ENCODE measurements at regions not wholly inside any gene's neighbourhood (a gene's known extent, or its start where the extent isn't known, plus 50 kb on each side); places are given as distances from the start of the nearest gene placed in this dataset.

DNA sequence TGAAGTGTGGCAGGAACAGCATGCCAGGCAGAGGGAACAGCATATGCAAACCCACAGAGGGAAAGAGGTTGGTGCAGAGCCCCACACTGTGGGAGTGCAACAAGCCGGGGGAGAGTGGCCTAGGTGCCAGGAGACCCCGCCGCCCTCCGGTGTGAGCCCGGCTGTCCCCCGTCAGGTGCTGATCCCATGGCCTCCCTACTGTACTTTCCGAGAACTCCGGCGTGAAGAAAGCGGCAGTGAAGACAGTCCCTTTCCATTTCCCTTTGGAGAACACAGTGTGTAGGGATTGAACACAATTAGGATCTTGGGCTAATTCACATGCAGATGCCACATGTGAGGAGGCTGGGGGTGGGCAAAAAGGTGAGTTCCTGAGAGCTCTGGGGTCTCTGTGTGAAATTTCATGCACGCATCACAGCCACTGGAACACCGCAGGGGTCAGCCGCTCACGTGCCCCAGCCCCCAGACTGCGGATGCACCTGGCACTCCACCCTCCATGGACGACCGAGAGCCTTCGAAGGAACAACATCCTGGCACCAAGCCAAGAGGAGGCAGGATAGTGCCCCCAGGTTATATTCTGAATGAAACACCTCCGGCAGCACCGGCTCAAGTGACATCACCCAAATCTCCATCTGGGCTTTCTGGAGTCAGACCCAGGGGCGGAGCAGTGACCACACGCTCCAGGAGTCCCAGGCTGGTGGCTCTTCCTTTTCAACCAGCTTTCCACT, 82.1 kb upstream of the PPP2R2D start:
- Histone ChIP-seq H3K27me3 (no peaks in the 10 kb centered on the region), H3K36me3 (replicated peaks in 1 of 2; ENCODE audit: insufficient read depth in 1 of 2, low read depth in 2 of 2) (no peaks in the 10 kb centered on the region), H3K9me3 (no peaks in the 10 kb centered on the region), H3K4me1 (no peaks in the 10 kb centered on the region), H3K27ac (no peak overlapping the region), H3K4me3 (no peak overlapping the region)
- 81 to 88% methylated on average over 18 to 22 of the region's 22 CpGs for WGBS, 2 donors
- no peak for TF ChIP-seq CTCF (IDR thresholded peaks at IDR 0.05)
- TF ChIP-seq POLR2A (IDR thresholded peaks at IDR 0.05) = no peak
- DNase-seq (no peak), ATAC-seq (no peak)
- intact Hi-C loops (cut with DNase I) = no loop called here

DNA sequence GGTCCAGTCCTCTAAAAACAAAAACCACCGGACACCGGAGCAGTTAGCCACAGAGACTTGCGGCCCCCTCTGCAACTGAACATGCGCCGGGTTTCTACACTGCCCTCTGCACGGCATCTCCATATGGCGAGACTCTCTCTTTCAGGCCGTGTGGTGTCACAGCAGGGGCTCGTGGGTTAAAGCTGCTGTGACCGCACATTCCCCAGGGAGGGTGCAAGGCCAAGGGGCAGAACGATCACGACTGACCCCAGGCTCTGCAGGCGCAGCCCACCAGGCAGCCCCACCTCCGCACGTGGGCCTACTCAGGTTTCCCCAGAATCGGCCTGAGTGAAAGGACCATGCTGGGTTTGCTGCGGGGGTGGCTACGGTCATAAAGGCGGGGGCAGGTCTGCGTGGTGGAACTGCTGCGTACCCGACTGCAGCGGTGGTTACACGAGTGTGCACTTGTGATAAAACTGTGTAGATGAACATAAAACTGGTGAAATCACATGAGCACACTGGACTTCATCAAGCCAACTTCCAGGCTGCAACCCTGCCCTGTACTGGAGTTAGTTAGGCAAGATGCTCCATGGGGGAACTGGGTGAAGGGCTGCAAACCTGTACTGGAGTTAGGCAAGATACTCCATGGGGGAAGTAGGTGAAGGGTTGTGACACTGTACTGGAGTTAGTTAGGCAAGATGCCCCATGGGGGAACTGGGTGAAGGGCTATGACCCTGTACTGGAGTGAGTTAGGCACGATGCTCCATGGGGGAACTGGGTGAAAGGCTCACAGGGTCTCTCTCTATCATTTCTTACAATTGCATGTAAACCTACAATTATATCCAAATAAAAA, 81.4 kb upstream of the PPP2R2D start:
- DNase-seq = no peak
- Histone ChIP-seq H3K4me1 (no peaks in the 10 kb centered on the region), H3K27ac (no peak overlapping the region), H3K27me3 (no peaks in the 10 kb centered on the region), H3K9me3 (no peaks in the 10 kb centered on the region), H3K36me3 (replicated peaks in 1 of 2; ENCODE audit: insufficient read depth in 1 of 2, low read depth in 2 of 2) (no peaks in the 10 kb centered on the region), H3K4me3 (no peak overlapping the region)
- TF ChIP-seq CTCF (IDR thresholded peaks at IDR 0.05) (no peak), POLR2A (IDR thresholded peaks at IDR 0.05) (no peak)
- no peak for ATAC-seq
- WGBS, 2 donors = 53 to 55% methylated on average over 23 to 25 of the region's 25 CpGs
- intact Hi-C loops (cut with DNase I) = no loop called here

DNA sequence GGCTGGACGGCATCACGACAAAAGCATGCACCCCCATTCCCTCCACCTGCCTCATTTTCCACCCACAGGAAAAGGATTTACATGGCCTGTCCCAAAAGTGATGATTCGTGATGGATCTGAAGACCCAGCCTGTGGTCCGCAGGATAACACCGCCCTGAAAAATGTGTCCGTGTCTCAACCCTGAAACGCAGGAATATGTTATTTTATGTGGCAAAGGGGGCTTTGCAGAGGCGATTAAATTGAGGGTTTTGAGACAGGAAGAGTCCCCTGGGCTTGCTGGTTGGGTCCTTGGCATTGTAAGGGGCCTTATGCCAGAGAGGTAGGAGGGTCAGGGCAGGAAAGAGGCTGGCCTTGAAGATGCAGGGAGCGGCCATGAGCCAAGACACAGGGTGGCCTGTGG, 80.2 kb upstream of the PPP2R2D start:
- no peak for TF ChIP-seq POLR2A (IDR thresholded peaks at IDR 0.05)
- Histone ChIP-seq H3K27ac (no peak overlapping the region), H3K4me1 (no peaks in the 10 kb centered on the region), H3K9me3 (no peaks in the 10 kb centered on the region), H3K27me3 (no peaks in the 10 kb centered on the region), H3K4me3 (no peak overlapping the region), H3K36me3 (replicated peaks in 1 of 2; ENCODE audit: insufficient read depth in 1 of 2, low read depth in 2 of 2) (no peaks in the 10 kb centered on the region)
- no peak for ATAC-seq
- intact Hi-C loops (cut with DNase I) = no loop called here
- no peak for DNase-seq
- WGBS, 2 donors = 68 to 74% methylated on average over 9 of the region's 9 CpGs

GRCh38 chr10:131821378-131822012, 79.3 kb upstream of the PPP2R2D start:
- intact Hi-C loops (cut with DNase I) = no loop called here
- WGBS, 2 donors = 71 to 75% methylated on average over 8 of the region's 8 CpGs
- DNase-seq = no peak

More at GRCh38 chr10:131821378-131822012, 79.3 kb upstream of the PPP2R2D start:
- Histone ChIP-seq H3K27ac (no peak overlapping the region), H3K4me1 (no peaks in the 10 kb centered on the region), H3K27me3 (no peaks in the 10 kb centered on the region), H3K4me3 (no peak overlapping the region), H3K9me3 (no peaks in the 10 kb centered on the region), H3K36me3 (replicated peaks in 1 of 2; ENCODE audit: insufficient read depth in 1 of 2, low read depth in 2 of 2) (no peaks in the 10 kb centered on the region)
- no peak for ATAC-seq
- TF ChIP-seq POLR2A (IDR thresholded peaks at IDR 0.05) = no peak
- TF ChIP-seq CTCF (IDR thresholded peaks at IDR 0.05) = no peak

Data from body of pancreas (tissue), 4 donors.